ENCODE measurements at regions not wholly inside any gene's neighbourhood (a gene's known extent, or its start where the extent isn't known, plus 50 kb on each side); places are given as distances from the start of the nearest gene placed in this dataset.

GRCh38 chr5:124924729-124925128 lies 178.3 kb upstream of the ZNF608 start:
- no peak for DNase-seq (ENCODE audit: low spot score)

- peak; percentile 21 for DNase-seq (ENCODE audit: low spot score)
These were observed 181.3 kb upstream of the ZNF608 start for GRCh38 chr5:124927735-124928134.

- DNase-seq (ENCODE audit: low spot score), result no peak
These were observed 182.6 kb upstream of the ZNF608 start for GRCh38 chr5:124929000-124929399.

- no peak for DNase-seq (ENCODE audit: low spot score)
These were observed 186.6 kb upstream of the ZNF608 start for GRCh38 chr5:124932791-124933600.

- DNase-seq (ENCODE audit: low spot score), result no peak
These were observed 188.6 kb upstream of the ZNF608 start for GRCh38 chr5:124935065-124935464.

GRCh38 chr5:124936626-124936933 lies 190.1 kb upstream of the ZNF608 start:
- DNase-seq (ENCODE audit: low spot score), result no peak

- DNase-seq (ENCODE audit: low spot score), result no peak
These were observed 194.9 kb upstream of the ZNF608 start for GRCh38 chr5:124941051-124942049.

GRCh38 chr5:124948062-124948753 lies 201.8 kb upstream of the ZNF608 start:
- peak; percentile 24 for DNase-seq (ENCODE audit: low spot score)

- DNase-seq (ENCODE audit: low spot score), result peak; percentile 26
These were observed 202.4 kb upstream of the ZNF608 start for GRCh38 chr5:124948754-124949275.

- no peak for DNase-seq (ENCODE audit: low spot score)
These were observed 203.4 kb upstream of the ZNF608 start for GRCh38 chr5:124949862-124950261.

GRCh38 chr5:124951105-124951504 lies 204.7 kb upstream of the ZNF608 start:
- DNase-seq (ENCODE audit: low spot score), result no peak

GRCh38 chr5:124951661-124952060 lies 205.2 kb upstream of the ZNF608 start:
- DNase-seq (ENCODE audit: low spot score), result no peak

GRCh38 chr5:124952079-124952478 lies 205.6 kb upstream of the ZNF608 start:
- DNase-seq (ENCODE audit: low spot score), result no peak

GRCh38 chr5:124952566-124952965 lies 206.1 kb upstream of the ZNF608 start:
- no peak for DNase-seq (ENCODE audit: low spot score)

- no peak for DNase-seq (ENCODE audit: low spot score)
These were observed 208.3 kb upstream of the ZNF608 start for GRCh38 chr5:124954784-124955183.

GRCh38 chr5:124956471-124957029 lies 210.1 kb upstream of the ZNF608 start:
- DNase-seq (ENCODE audit: low spot score), result no peak

GRCh38 chr5:124957063-124957462 lies 210.6 kb upstream of the ZNF608 start:
- no peak for DNase-seq (ENCODE audit: low spot score)

GRCh38 chr5:124960266-124960665 lies 213.8 kb upstream of the ZNF608 start:
- DNase-seq (ENCODE audit: low spot score), result no peak

GRCh38 chr5:124961521-124961920 lies 215.1 kb upstream of the ZNF608 start:
- DNase-seq (ENCODE audit: low spot score), result no peak

GRCh38 chr5:124962111-124962510 lies 215.7 kb upstream of the ZNF608 start:
- no peak for DNase-seq (ENCODE audit: low spot score)

- DNase-seq (ENCODE audit: low spot score), result no peak
These were observed 216.3 kb upstream of the ZNF608 start for GRCh38 chr5:124962735-124963134.

Data from kidney capillary endothelial cell (primary cell).